Upper lobe of right lung (tissue), 1 donor: ENCODE measurements at regions not wholly inside any gene's neighbourhood (a gene's known extent, or its start where the extent isn't known, plus 50 kb on each side); places are given as distances from the start of the nearest gene placed in this dataset.

ENCODE experiments used
- ATAC-seq: fragments of 200-7000 bp; cut with Tn5 transposase; one replicate; pipeline ENCODE4 v1.9.1; 2020; ENCODE audit warnings: mild to moderate bottlenecking, moderate library complexity
- DNase-seq: peaks from one replicate; pipeline ENCODE4 v3.0.0-alpha.2; 2020
- H3K27ac ChIP-seq: fragments of 200-600 bp; one replicate; pipeline ENCODE4 v1.8.0; 2022
- H3K27me3 ChIP-seq: fragments of 200-600 bp; one replicate; pipeline ENCODE4 v1.8.0; 2022; ENCODE audit warnings: mild to moderate bottlenecking
- H3K36me3 ChIP-seq: fragments of 200-600 bp; one replicate; pipeline ENCODE4 v1.8.0; 2022
- H3K4me1 ChIP-seq: fragments of 200-600 bp; one replicate; pipeline ENCODE4 v1.8.0; 2022
- H3K4me3 ChIP-seq: fragments of 200-600 bp; one replicate; pipeline ENCODE4 v1.8.0; 2022; ENCODE audit warnings: mild to moderate bottlenecking
- H3K9me3 ChIP-seq: fragments of 200-600 bp; one replicate; pipeline ENCODE4 v1.8.0; 2022
- CTCF ChIP-seq: fragments of 200-600 bp; IDR thresholded peaks from one replicate; pipeline ENCODE4 v1.8.0; 2022; ENCODE audit warnings: antibody characterized with exemption
- intact Hi-C: fragments of 100-400 bp; cut with DNase I; formaldehyde crosslinking; loops from one replicate; pipeline ENCODE4 v1.11.0; 2022
- donor health status: DM: no; HTN: yes; CAD: no; lungs with severe emphysema.

DNA sequence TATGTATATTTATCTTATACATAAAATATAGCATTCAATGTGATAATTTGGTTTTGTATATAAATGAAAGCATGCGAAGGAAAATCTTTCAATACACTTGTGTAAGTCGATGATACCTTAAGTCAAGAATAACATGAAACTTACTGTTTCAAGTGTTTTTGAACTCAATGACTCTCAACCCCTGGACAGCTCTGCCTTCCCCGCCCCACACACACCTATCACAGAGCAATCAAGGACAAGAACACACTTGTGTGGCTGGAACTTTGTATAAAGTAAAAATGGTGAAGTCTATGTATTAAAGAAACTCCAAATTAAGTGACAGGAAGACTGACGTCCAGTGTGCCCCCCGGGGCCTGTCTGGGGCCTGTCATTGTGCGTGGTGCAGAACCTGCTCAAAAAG, 478.6 kb upstream of the AKR1E2 start:
- intact Hi-C loops = no loop called here
- H3K27me3 ChIP-seq = no peaks in the 10 kb centered on the region
- no peaks in the 10 kb centered on the region for H3K9me3 ChIP-seq
- H3K4me1 ChIP-seq = peaks cover 15% of the 10 kb centered on the region
- H3K27ac ChIP-seq = no peak overlapping the region
- H3K4me3 ChIP-seq = no peak overlapping the region
- H3K36me3 ChIP-seq = no peaks in the 10 kb centered on the region
- no peak for DNase-seq
- TF ChIP-seq CTCF = no peak
- peak; percentile 47 for ATAC-seq

- no peaks in the 10 kb centered on the region for H3K9me3 ChIP-seq
- intact Hi-C loops = no loop called here
- TF ChIP-seq CTCF = no peak
- H3K4me3 ChIP-seq = no peak overlapping the region
- no peak for ATAC-seq
- no peaks in the 10 kb centered on the region for H3K27me3 ChIP-seq
- no peak for DNase-seq
- peaks cover 15% of the 10 kb centered on the region for H3K4me1 ChIP-seq
- no peaks in the 10 kb centered on the region for H3K36me3 ChIP-seq
- H3K27ac ChIP-seq = peak overlapping the region; percentile 65
Observed at GRCh38 chr10:4345877-4346646, 479.9 kb upstream of the AKR1E2 start.

DNA sequence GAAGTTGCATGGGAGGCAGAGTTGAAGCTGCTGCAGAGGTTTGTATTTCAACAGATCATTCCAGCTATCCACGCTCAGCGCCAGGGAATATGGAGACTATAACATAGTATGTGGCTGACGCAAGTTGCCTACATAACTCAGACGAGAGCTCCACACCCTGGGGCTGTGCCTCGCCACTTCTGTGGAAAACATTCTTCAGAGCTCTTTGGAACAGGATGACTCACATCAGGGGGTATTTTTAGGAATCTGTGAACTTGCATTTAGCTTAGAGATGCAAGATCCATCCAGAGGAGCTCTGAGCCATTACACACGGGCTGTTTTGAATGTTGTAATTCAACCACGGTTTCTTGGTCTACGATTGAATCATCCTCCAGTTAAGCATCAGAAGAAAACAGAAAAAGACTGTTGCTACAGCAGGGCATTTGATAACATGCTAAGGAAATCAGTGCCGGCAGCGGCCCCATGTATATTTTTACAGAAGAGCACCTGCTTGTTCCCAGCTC, 481.5 kb upstream of the AKR1E2 start:
- ATAC-seq (peak; percentile 95), DNase-seq (peak; percentile 72)
- Histone ChIP-seq H3K27ac (peak overlapping the region; percentile 24), H3K4me1 (peaks cover 15% of the 10 kb centered on the region), H3K36me3 (no peaks in the 10 kb centered on the region), H3K27me3 (no peaks in the 10 kb centered on the region), H3K4me3 (no peak overlapping the region), H3K9me3 (no peaks in the 10 kb centered on the region)
- intact Hi-C loops = no loop called here
- TF ChIP-seq CTCF = no peak

DNA sequence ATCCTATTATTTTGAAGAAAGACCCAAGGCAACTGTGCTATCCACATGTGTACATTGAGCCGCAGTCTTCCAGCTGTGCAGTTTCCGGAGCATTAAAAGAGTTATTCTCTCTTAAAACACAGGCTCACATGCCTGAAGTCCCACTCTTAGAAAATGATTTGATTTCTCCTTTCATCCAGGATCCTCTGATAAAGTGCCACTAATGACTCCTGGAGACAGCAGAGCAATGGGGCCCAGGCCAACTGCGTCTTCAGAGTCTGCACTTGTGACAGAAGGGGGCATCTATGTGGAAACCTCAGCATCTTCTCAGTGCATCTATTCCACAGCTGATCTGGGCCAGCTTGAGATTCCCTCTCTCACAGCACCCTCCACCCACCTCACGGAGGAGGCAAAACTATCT, 482.1 kb upstream of the AKR1E2 start:
- Histone ChIP-seq H3K4me3 (no peak overlapping the region), H3K36me3 (no peaks in the 10 kb centered on the region), H3K4me1 (peaks cover 15% of the 10 kb centered on the region), H3K27ac (peak overlapping the region; percentile 24), H3K27me3 (no peaks in the 10 kb centered on the region), H3K9me3 (no peaks in the 10 kb centered on the region)
- intact Hi-C loops = no loop called here
- no peak for TF ChIP-seq CTCF
- DNase-seq (no peak), ATAC-seq (no peak)

- Histone ChIP-seq H3K4me1 (peaks cover 15% of the 10 kb centered on the region), H3K9me3 (no peaks in the 10 kb centered on the region), H3K27me3 (no peaks in the 10 kb centered on the region), H3K27ac (no peak overlapping the region), H3K36me3 (no peaks in the 10 kb centered on the region), H3K4me3 (no peak overlapping the region)
- DNase-seq (no peak), ATAC-seq (no peak)
- no peak for TF ChIP-seq CTCF
- intact Hi-C loops = no loop called here
Observed at GRCh38 chr10:4343091-4343490, 482.9 kb upstream of the AKR1E2 start.
